ENCODE measurements at regions not wholly inside any gene's neighbourhood (a gene's known extent, or its start where the extent isn't known, plus 50 kb on each side); places are given as distances from the start of the nearest gene placed in this dataset.
"Not testable (repeated sequence)": the region's sequence is repeated elsewhere in the genome, so short reads cannot be mapped to it uniquely, and the experiment has no call there.

GRCh38 chr2:6181525-6181924 lies 489.3 kb downstream of the SOX11 start:
- H3K9me3 ChIP-seq (ENCODE audit: control insufficient read depth, insufficient read depth, low read length), result no peaks in the 10 kb centered on the region
- 53% methylated on average over 3 of the region's 4 CpGs for WGBS (ENCODE audit: insufficient coverage)
- H3K27ac ChIP-seq (ENCODE audit: low read depth, low read length), result no peak overlapping the region
- H3K27me3 ChIP-seq (ENCODE audit: control insufficient read depth, insufficient read depth, low read length), result no peaks in the 10 kb centered on the region
- DNase-seq (ENCODE audit: low read depth in 4 of 6, low spot score in 6 of 6), result peak in 1 of 6 donors; percentile 44
- no peak overlapping the region for H3K4me3 ChIP-seq (ENCODE audit: low read depth, low read length)
- no peaks in the 10 kb centered on the region for H3K4me1 ChIP-seq (ENCODE audit: control insufficient read depth, insufficient read depth, low read length)
- no peaks in the 10 kb centered on the region for H3K36me3 ChIP-seq (ENCODE audit: control insufficient read depth, insufficient read depth, low read length)

GRCh38 chr2:6181926-6182325 lies 489.7 kb downstream of the SOX11 start:
- H3K36me3 ChIP-seq (ENCODE audit: control insufficient read depth, insufficient read depth, low read length), result no peaks in the 10 kb centered on the region
- DNase-seq (ENCODE audit: low read depth in 4 of 6, low spot score in 6 of 6), result peak in 1 of 6 donors; percentile 61
- H3K4me1 ChIP-seq (ENCODE audit: control insufficient read depth, insufficient read depth, low read length), result no peaks in the 10 kb centered on the region
- 67% methylated on average over 3 of the region's 4 CpGs for WGBS (ENCODE audit: insufficient coverage)
- H3K27ac ChIP-seq (ENCODE audit: low read depth, low read length), result no peak overlapping the region
- H3K4me3 ChIP-seq (ENCODE audit: low read depth, low read length), result no peak overlapping the region
- H3K27me3 ChIP-seq (ENCODE audit: control insufficient read depth, insufficient read depth, low read length), result no peaks in the 10 kb centered on the region
- no peaks in the 10 kb centered on the region for H3K9me3 ChIP-seq (ENCODE audit: control insufficient read depth, insufficient read depth, low read length)

- Histone ChIP-seq H3K4me3 (ENCODE audit: low read depth, low read length) (no peak overlapping the region), H3K9me3 (ENCODE audit: control insufficient read depth, insufficient read depth, low read length) (no peaks in the 10 kb centered on the region), H3K36me3 (ENCODE audit: control insufficient read depth, insufficient read depth, low read length) (no peaks in the 10 kb centered on the region), H3K27ac (ENCODE audit: low read depth, low read length) (no peak overlapping the region), H3K4me1 (ENCODE audit: control insufficient read depth, insufficient read depth, low read length) (no peaks in the 10 kb centered on the region), H3K27me3 (ENCODE audit: control insufficient read depth, insufficient read depth, low read length) (no peaks in the 10 kb centered on the region)
- no CpG with 5 or more reads among the region's 1 CpG for WGBS (ENCODE audit: insufficient coverage)
- no peak for DNase-seq (ENCODE audit: low read depth in 4 of 6, low spot score in 6 of 6)
Measured at GRCh38 chr2:6183226-6183625, 491.0 kb downstream of the SOX11 start.

DNA sequence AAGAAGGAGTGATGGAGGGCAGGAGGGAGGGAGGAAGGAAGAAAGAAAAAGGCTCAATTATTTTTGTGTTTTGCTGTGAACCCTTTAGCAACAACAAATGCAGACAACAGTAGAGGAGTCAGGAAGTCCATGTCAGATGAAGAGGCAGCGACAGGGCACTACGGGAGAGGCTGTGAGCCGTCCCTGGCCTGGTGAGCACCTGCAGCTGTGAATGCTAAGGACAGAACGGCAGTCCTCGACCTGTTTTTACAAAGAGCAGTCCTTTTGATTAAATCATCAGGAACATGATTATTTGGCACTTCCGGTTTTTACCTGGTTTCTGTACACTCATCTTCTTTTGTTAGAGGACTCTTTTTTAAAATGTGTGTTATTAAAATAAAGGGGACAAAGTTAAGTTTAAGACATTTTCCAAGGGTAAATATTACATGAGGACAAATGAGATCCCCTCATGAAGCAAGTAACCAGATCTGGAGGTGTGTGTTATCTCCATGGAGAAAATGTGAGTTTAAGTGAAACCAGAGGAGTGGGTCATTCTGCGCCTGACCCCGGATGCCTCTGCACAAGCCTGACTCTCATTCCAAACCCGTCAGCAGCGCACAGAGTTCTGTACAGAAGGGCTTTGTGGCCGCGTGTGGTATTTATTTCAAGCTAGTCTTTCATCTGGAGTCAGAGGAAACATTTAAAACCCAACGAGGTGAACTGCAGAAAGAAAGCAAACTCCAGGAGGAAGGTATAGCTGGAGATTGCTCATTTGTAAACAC lies 492.5 kb downstream of the SOX11 start:
- Histone ChIP-seq H3K27ac (ENCODE audit: low read depth, low read length) (no peak overlapping the region), H3K4me1 (ENCODE audit: control insufficient read depth, insufficient read depth, low read length) (no peaks in the 10 kb centered on the region), H3K4me3 (ENCODE audit: low read depth, low read length) (no peak overlapping the region), H3K27me3 (ENCODE audit: control insufficient read depth, insufficient read depth, low read length) (no peaks in the 10 kb centered on the region), H3K36me3 (ENCODE audit: control insufficient read depth, insufficient read depth, low read length) (no peaks in the 10 kb centered on the region), H3K9me3 (ENCODE audit: control insufficient read depth, insufficient read depth, low read length) (no peaks in the 10 kb centered on the region)
- peak in 2 of 6 donors; percentile 25 to 39 for DNase-seq (ENCODE audit: low read depth in 4 of 6, low spot score in 6 of 6)
- 52% methylated on average over 6 of the region's 13 CpGs for WGBS (ENCODE audit: insufficient coverage)

DNA sequence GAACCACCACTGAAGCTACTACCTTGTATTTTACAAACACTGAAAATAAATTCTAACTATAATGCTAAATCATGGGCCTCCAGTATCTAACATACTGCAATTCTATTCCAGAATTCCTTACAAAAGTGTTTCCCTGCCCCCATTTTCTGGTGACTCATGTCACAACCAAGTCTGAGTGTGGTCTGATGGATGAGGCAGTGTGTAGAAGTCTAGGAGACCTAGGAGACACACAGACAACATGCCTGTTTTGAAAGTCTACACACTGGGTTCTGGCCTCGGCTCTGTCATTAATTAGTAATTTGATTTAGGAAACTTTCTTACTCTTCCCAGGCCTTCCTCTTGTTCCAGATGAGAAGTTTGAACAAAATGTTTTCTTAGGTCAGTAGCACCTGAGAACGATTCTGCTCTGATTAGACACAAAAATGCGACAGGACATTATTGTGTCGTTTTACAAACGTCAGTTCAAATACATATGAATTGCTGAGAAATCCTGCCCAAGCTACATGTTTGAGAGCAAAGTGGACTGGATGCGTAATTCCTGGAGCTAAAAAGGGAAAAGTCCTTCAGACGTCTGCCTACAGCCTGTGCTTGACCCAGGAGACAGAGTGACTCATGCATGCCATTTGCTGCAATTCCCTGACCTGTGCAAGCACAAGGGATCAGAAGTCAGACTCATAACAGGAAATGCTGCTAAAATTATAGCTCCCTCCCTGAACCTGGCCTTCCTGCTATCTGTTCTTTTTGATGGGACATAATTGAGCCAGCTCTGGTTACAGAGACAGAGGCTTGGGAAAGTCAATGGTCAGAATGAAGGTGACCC lies 494.4 kb downstream of the SOX11 start:
- no peak for DNase-seq (ENCODE audit: low read depth in 4 of 6, low spot score in 6 of 6)

GRCh38 chr2:6196449-6196848 lies 504.3 kb downstream of the SOX11 start:
- DNase-seq (ENCODE audit: low read depth in 4 of 6, low spot score in 6 of 6), result no peak
- Histone ChIP-seq H3K4me3 (ENCODE audit: low read depth, low read length) (no peak overlapping the region), H3K36me3 (ENCODE audit: control insufficient read depth, insufficient read depth, low read length) (no peaks in the 10 kb centered on the region), H3K4me1 (ENCODE audit: control insufficient read depth, insufficient read depth, low read length) (no peaks in the 10 kb centered on the region), H3K27ac (ENCODE audit: low read depth, low read length) (no peak overlapping the region), H3K9me3 (ENCODE audit: control insufficient read depth, insufficient read depth, low read length) (no peaks in the 10 kb centered on the region), H3K27me3 (ENCODE audit: control insufficient read depth, insufficient read depth, low read length) (no peaks in the 10 kb centered on the region)
- 82% methylated on average over 1 of the region's 1 CpG for WGBS (ENCODE audit: insufficient coverage)

More for the DNA sequence above, 494.4 kb downstream of the SOX11 start:
- Histone ChIP-seq H3K4me1 (ENCODE audit: control insufficient read depth, insufficient read depth, low read length) (no peaks in the 10 kb centered on the region), H3K4me3 (ENCODE audit: low read depth, low read length) (no peak overlapping the region), H3K36me3 (ENCODE audit: control insufficient read depth, insufficient read depth, low read length) (no peaks in the 10 kb centered on the region), H3K9me3 (ENCODE audit: control insufficient read depth, insufficient read depth, low read length) (no peaks in the 10 kb centered on the region), H3K27me3 (ENCODE audit: control insufficient read depth, insufficient read depth, low read length) (no peaks in the 10 kb centered on the region), H3K27ac (ENCODE audit: low read depth, low read length) (no peak overlapping the region)
- WGBS (ENCODE audit: insufficient coverage), result 92% methylated on average over 7 of the region's 7 CpGs

GRCh38 chr2:6198370-6198919 lies 506.3 kb downstream of the SOX11 start:
- WGBS (ENCODE audit: insufficient coverage), result 92% methylated on average over 4 of the region's 6 CpGs
- not testable (repeated sequence) for H3K27me3 ChIP-seq (ENCODE audit: control insufficient read depth, insufficient read depth, low read length); DNase-seq (ENCODE audit: low read depth in 4 of 6, low spot score in 6 of 6); H3K9me3 ChIP-seq (ENCODE audit: control insufficient read depth, insufficient read depth, low read length); H3K4me3 ChIP-seq (ENCODE audit: low read depth, low read length); H3K36me3 ChIP-seq (ENCODE audit: control insufficient read depth, insufficient read depth, low read length); H3K27ac ChIP-seq (ENCODE audit: low read depth, low read length); H3K4me1 ChIP-seq (ENCODE audit: control insufficient read depth, insufficient read depth, low read length)

DNA sequence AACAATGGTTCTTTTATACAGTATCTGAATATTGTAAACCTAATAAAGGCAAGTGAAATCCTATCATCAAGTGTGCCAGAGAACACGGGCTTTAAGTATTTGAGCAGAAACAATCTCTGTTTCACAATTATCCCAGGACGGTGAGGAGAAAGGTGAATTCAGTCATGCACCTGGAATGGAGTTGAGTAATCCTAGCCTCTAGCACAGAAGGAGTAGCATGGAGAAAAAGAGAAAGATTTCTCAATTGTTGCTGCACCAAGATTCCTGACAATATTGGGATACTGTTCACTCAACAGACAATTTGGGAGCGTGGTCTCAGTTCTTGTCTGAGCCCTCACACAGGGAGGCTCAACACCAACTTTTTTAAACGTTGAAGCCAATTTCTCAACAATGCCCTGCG lies 510.6 kb downstream of the SOX11 start:
- no peaks in the 10 kb centered on the region for H3K9me3 ChIP-seq (ENCODE audit: control insufficient read depth, insufficient read depth, low read length)
- no peak overlapping the region for H3K4me3 ChIP-seq (ENCODE audit: low read depth, low read length)
- H3K27me3 ChIP-seq (ENCODE audit: control insufficient read depth, insufficient read depth, low read length), result no peaks in the 10 kb centered on the region
- 93% methylated on average over 3 of the region's 5 CpGs for WGBS (ENCODE audit: insufficient coverage)
- H3K36me3 ChIP-seq (ENCODE audit: control insufficient read depth, insufficient read depth, low read length), result no peaks in the 10 kb centered on the region
- H3K27ac ChIP-seq (ENCODE audit: low read depth, low read length), result no peak overlapping the region
- DNase-seq (ENCODE audit: low read depth in 4 of 6, low spot score in 6 of 6), result no peak
- no peaks in the 10 kb centered on the region for H3K4me1 ChIP-seq (ENCODE audit: control insufficient read depth, insufficient read depth, low read length)

DNA sequence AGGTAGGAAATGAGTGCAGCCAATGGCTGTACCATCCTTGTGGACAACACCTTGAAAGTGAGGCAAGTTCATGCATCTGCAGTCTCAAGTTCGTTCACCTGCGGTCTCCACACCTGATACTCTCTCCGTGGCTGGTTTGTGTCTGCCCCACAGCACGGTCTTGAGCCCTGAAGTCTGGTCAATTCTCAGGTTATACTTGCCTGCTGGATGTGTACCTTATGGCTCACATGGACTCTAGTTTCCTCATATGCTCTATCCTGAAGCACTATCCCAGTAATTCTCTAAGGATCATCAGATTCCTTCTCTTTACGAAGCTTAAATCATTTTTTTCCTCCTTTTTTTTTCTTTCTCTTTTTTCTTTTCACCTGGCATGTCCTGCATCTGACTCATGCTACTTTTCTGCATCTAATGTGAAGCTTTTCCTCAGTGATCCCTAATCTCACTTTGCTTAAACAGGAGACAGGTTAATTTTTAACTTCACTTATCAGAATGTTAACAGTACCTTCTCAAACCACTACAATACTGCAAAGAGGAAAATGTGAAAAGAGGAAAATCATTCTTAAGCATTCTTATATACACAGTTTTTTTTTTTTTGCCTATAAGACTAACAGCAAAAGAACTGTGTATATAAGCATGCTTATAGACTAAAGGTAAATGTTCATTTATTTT lies 511.2 kb downstream of the SOX11 start:
- Histone ChIP-seq H3K27ac (ENCODE audit: low read depth, low read length) (no peak overlapping the region), H3K9me3 (ENCODE audit: control insufficient read depth, insufficient read depth, low read length) (no peaks in the 10 kb centered on the region), H3K36me3 (ENCODE audit: control insufficient read depth, insufficient read depth, low read length) (no peaks in the 10 kb centered on the region), H3K4me3 (ENCODE audit: low read depth, low read length) (no peak overlapping the region), H3K4me1 (ENCODE audit: control insufficient read depth, insufficient read depth, low read length) (no peaks in the 10 kb centered on the region), H3K27me3 (ENCODE audit: control insufficient read depth, insufficient read depth, low read length) (no peaks in the 10 kb centered on the region)
- WGBS (ENCODE audit: insufficient coverage), result 91% methylated on average over 5 of the region's 5 CpGs
- no peak for DNase-seq (ENCODE audit: low read depth in 4 of 6, low spot score in 6 of 6)

Measured in spinal cord (tissue), 9 donors.